ENCODE measurements at regions not wholly inside any gene's neighbourhood (a gene's known extent, or its start where the extent isn't known, plus 50 kb on each side); places are given as distances from the start of the nearest gene placed in this dataset.

GRCh38 chr16:62105244-62105643 lies 69.0 kb upstream of the CDH8 start:
- DNase-seq, result no peak
- intact Hi-C loops (cut with DNase I), result no loop called here
- H3K36me3 ChIP-seq, result no peaks in the 10 kb centered on the region
- H3K4me3 ChIP-seq, result no peak overlapping the region
- H3K27ac ChIP-seq, result no peak overlapping the region
- H3K9me3 ChIP-seq, result no peaks in the 10 kb centered on the region
- no peaks in the 10 kb centered on the region for H3K4me1 ChIP-seq
- WGBS, 2 donors, result 82 to 88% methylated on average over 1 of the region's 1 CpG
- TF ChIP-seq CTCF (IDR thresholded peaks at IDR 0.05) (no peak), EP300 (IDR thresholded peaks at IDR 0.05) (no peak), POLR2A (IDR thresholded peaks at IDR 0.05) (no peak), POLR2AphosphoS5 (IDR thresholded peaks at IDR 0.05) (no peak)
- H3K27me3 ChIP-seq, result no peaks in the 10 kb centered on the region

GRCh38 chr16:62102588-62102987 lies 66.3 kb upstream of the CDH8 start:
- Histone ChIP-seq H3K27ac (no peak overlapping the region), H3K9me3 (no peaks in the 10 kb centered on the region), H3K4me1 (no peaks in the 10 kb centered on the region), H3K27me3 (no peaks in the 10 kb centered on the region), H3K36me3 (no peaks in the 10 kb centered on the region), H3K4me3 (no peak overlapping the region)
- DNase-seq, result no peak
- intact Hi-C loops (cut with DNase I), result no loop called here
- WGBS, 2 donors, result 92 to 95% methylated on average over 1 of the region's 1 CpG
- TF ChIP-seq CTCF (IDR thresholded peaks at IDR 0.05) (no peak), POLR2A (IDR thresholded peaks at IDR 0.05) (no peak), POLR2AphosphoS5 (IDR thresholded peaks at IDR 0.05) (no peak), EP300 (IDR thresholded peaks at IDR 0.05) (no peak)

GRCh38 chr16:62100651-62101050 lies 64.4 kb upstream of the CDH8 start:
- Histone ChIP-seq H3K4me1 (no peaks in the 10 kb centered on the region), H3K27ac (no peak overlapping the region), H3K27me3 (no peaks in the 10 kb centered on the region), H3K4me3 (no peak overlapping the region), H3K9me3 (no peaks in the 10 kb centered on the region), H3K36me3 (no peaks in the 10 kb centered on the region)
- TF ChIP-seq POLR2AphosphoS5 (IDR thresholded peaks at IDR 0.05) (no peak), CTCF (IDR thresholded peaks at IDR 0.05) (no peak), POLR2A (IDR thresholded peaks at IDR 0.05) (no peak), EP300 (IDR thresholded peaks at IDR 0.05) (no peak)
- WGBS, 2 donors, result 45 to 46% methylated on average over 2 of the region's 2 CpGs
- intact Hi-C loops (cut with DNase I), result no loop called here
- no peak for DNase-seq

GRCh38 chr16:62089715-62090114 lies 53.5 kb upstream of the CDH8 start:
- TF ChIP-seq EP300 (IDR thresholded peaks at IDR 0.05), result no peak
- TF ChIP-seq POLR2AphosphoS5 (IDR thresholded peaks at IDR 0.05), result no peak
- TF ChIP-seq CTCF (IDR thresholded peaks at IDR 0.05), result no peak
- no peak for TF ChIP-seq POLR2A (IDR thresholded peaks at IDR 0.05)
- intact Hi-C loops (cut with DNase I), result no loop called here
- no peak for DNase-seq
- no peaks in the 10 kb centered on the region for H3K27me3 ChIP-seq
- 90 to 92% methylated on average over 4 of the region's 4 CpGs for WGBS, 2 donors
- H3K9me3 ChIP-seq, result no peaks in the 10 kb centered on the region
- H3K4me3 ChIP-seq, result no peak overlapping the region
- no peaks in the 10 kb centered on the region for H3K36me3 ChIP-seq
- H3K4me1 ChIP-seq, result no peaks in the 10 kb centered on the region
- H3K27ac ChIP-seq, result no peak overlapping the region

- Histone ChIP-seq H3K4me1 (no peaks in the 10 kb centered on the region), H3K9me3 (no peaks in the 10 kb centered on the region), H3K27me3 (no peaks in the 10 kb centered on the region), H3K4me3 (no peak overlapping the region), H3K36me3 (no peaks in the 10 kb centered on the region), H3K27ac (no peak overlapping the region)
- DNase-seq, result no peak
- intact Hi-C loops (cut with DNase I), result no loop called here
- no peak for TF ChIP-seq EP300 (IDR thresholded peaks at IDR 0.05)
- TF ChIP-seq POLR2AphosphoS5 (IDR thresholded peaks at IDR 0.05), result no peak
- no peak for TF ChIP-seq CTCF (IDR thresholded peaks at IDR 0.05)
- TF ChIP-seq POLR2A (IDR thresholded peaks at IDR 0.05), result no peak
- WGBS, 2 donors, result 64 to 68% methylated on average over 5 of the region's 5 CpGs
Observed at GRCh38 chr16:62088731-62089410, 52.6 kb upstream of the CDH8 start.
